OCI-LY7 (cell line): ENCODE measurements at regions not wholly inside any gene's neighbourhood (a gene's known extent, or its start where the extent isn't known, plus 50 kb on each side); places are given as distances from the start of the nearest gene placed in this dataset.

Experiments
- BruUV-seq: library from RNA; stranded (reverse); fragments of 400-500 nt; replicated peaks from 2 replicates; lab custom pipeline; 2021; lab: Mats Ljungman, UMichigan
- CTCF ChIA-PET: fragments of 300-600 bp; sonication (Branson Sonifier 250); formaldehyde crosslinking; loops from one replicate; lab custom pipeline; 2022; ENCODE audit warnings: antibody characterized with exemption; ENCODE audit not compliant: unreplicated experiment; lab: Charles Lee
- POLR2A ChIA-PET: fragments of 300-600 bp; sonication (Branson Sonifier 250); formaldehyde crosslinking; loops from one replicate; lab custom pipeline; 2022; ENCODE audit warnings: antibody characterized with exemption; lab: Charles Lee
- DNase-seq: peaks from one replicate; pipeline ENCODE4 v3.0.0-alpha.2; 2015; ENCODE audit warnings: low spot score
- H2AFZ ChIP-seq: fragments of 200-600 bp; sonication (generic), shearing (Covaris generic); 2 replicates; pipeline ENCODE4 v1.6.1; 2014; ENCODE audit warnings: mild to moderate bottlenecking, antibody characterized with exemption, low read length, moderate library complexity
- H3K27ac ChIP-seq: fragments of 200-600 bp; sonication (generic); 2 replicates; pipeline ENCODE4 v1.5.1; 2014; ENCODE audit warnings: mixed run types, low read depth, mild to moderate bottlenecking, moderate library complexity, low read length, inconsistent platforms; ENCODE audit not compliant: poor library complexity, severe bottlenecking
- H3K36me3 ChIP-seq: fragments of 200-600 bp; sonication (generic); 2 replicates; pipeline ENCODE4 v1.6.1; 2014; ENCODE audit warnings: mild to moderate bottlenecking, antibody characterized with exemption, low read length, moderate library complexity, mixed read lengths; ENCODE audit not compliant: insufficient read depth
- H3K4me1 ChIP-seq: fragments of 200-600 bp; sonication (generic); 2 replicates; pipeline ENCODE4 v1.5.1; 2014; ENCODE audit warnings: mild to moderate bottlenecking, low read length; ENCODE audit not compliant: insufficient read depth, poor library complexity, severe bottlenecking
- H3K4me2 ChIP-seq: fragments of 200-600 bp; sonication (generic); 2 replicates; pipeline ENCODE4 v1.6.1; 2014; ENCODE audit warnings: mild to moderate bottlenecking, low read length
- H3K4me3 ChIP-seq: fragments of 200-600 bp; sonication (generic); 2 replicates; pipeline ENCODE4 v1.5.1; 2014; ENCODE audit warnings: mild to moderate bottlenecking, low read depth, low read length; ENCODE audit not compliant: poor library complexity, severe bottlenecking
- H3K79me2 ChIP-seq: fragments of 200-600 bp; sonication (generic); 2 replicates; pipeline ENCODE4 v1.6.1; 2016; ENCODE audit warnings: low read depth, mild to moderate bottlenecking, low read length, moderate library complexity, mixed read lengths; ENCODE audit not compliant: insufficient read depth
- H3K9me2 ChIP-seq: fragments of 200-600 bp; sonication (generic); 2 replicates; pipeline ENCODE4 v1.6.1; 2016; ENCODE audit warnings: mild to moderate bottlenecking, low read length, mixed read lengths; ENCODE audit not compliant: insufficient read depth
- H3K9me3 ChIP-seq: fragments of 200-600 bp; sonication (generic); 2 replicates; pipeline ENCODE4 v1.6.1; 2014; ENCODE audit warnings: mild to moderate bottlenecking, mixed run types, low read length, mixed read lengths
- H4K20me1 ChIP-seq: fragments of 200-600 bp; sonication (generic); 2 replicates; pipeline ENCODE4 v1.6.1; 2014; ENCODE audit warnings: mild to moderate bottlenecking, antibody characterized with exemption, low read length, moderate library complexity, mixed read lengths; ENCODE audit not compliant: insufficient read depth
- EZH2phosphoT487 ChIP-seq: fragments of 200-600 bp; sonication (generic); IDR thresholded peaks from 2 replicates; pipeline ENCODE4 v1.6.1; 2018; ENCODE audit warnings: low read depth, borderline replicate concordance, mild to moderate bottlenecking, mixed run types, antibody characterized with exemption, low read length, moderate library complexity, mixed read lengths
- intact Hi-C: fragments of 100-400 bp; cut with micrococcal nuclease; formaldehyde crosslinking; loops from one replicate; pipeline ENCODE4 v1.10.0; 2022; ENCODE audit not compliant: unreplicated experiment
- TF ChIP-seq, protein P1 (sequence below): fragments of 200-600 bp; sonication (generic); conservative IDR thresholded peaks from 2 replicates; pipeline ENCODE4 v1.5.1; 2014; ENCODE audit warnings: mild to moderate bottlenecking, antibody characterized with exemption, low read length, moderate library complexity, mixed read lengths

DNA sequence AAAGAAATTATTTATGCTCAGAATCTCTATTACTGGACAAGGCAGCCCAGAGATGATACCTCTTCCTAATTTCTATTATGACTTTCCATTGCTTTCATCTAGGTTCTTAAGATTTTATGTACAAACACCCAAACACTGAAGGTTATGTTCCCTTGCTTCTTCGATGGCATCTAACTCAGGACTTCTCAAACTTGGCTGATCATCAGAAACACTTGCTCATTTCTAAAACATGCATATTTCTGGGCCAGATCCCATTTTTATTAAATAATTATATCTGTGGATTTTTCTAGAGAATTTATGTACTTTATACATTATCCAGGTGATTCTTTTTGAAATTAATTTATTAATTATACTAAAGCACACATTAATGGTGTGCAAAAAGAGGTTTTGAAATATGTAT lies 482.4 kb upstream of the NR2F2 start:
- Histone ChIP-seq H4K20me1 (no peaks in the 10 kb centered on the region), H3K4me1 (no peaks in the 10 kb centered on the region), H3K9me2 (no peaks in the 10 kb centered on the region), H3K36me3 (no peaks in the 10 kb centered on the region), H3K4me3 (no peak overlapping the region), H3K79me2 (no peaks in the 10 kb centered on the region), H3K4me2 (no peak overlapping the region), H2AFZ (no peak overlapping the region), H3K9me3 (no peaks in the 10 kb centered on the region), H3K27ac (no peak overlapping the region)
- no TSS peak for BruUV-seq
- no peak for TF ChIP-seq EZH2phosphoT487
- TF ChIP-seq, protein P1, sequence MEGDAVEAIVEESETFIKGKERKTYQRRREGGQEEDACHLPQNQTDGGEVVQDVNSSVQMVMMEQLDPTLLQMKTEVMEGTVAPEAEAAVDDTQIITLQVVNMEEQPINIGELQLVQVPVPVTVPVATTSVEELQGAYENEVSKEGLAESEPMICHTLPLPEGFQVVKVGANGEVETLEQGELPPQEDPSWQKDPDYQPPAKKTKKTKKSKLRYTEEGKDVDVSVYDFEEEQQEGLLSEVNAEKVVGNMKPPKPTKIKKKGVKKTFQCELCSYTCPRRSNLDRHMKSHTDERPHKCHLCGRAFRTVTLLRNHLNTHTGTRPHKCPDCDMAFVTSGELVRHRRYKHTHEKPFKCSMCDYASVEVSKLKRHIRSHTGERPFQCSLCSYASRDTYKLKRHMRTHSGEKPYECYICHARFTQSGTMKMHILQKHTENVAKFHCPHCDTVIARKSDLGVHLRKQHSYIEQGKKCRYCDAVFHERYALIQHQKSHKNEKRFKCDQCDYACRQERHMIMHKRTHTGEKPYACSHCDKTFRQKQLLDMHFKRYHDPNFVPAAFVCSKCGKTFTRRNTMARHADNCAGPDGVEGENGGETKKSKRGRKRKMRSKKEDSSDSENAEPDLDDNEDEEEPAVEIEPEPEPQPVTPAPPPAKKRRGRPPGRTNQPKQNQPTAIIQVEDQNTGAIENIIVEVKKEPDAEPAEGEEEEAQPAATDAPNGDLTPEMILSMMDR: no peak
- no peak for DNase-seq
- intact Hi-C loops: no loop called here
- CTCF ChIA-PET: no interaction called here
- POLR2A ChIA-PET: no interaction called here

DNA sequence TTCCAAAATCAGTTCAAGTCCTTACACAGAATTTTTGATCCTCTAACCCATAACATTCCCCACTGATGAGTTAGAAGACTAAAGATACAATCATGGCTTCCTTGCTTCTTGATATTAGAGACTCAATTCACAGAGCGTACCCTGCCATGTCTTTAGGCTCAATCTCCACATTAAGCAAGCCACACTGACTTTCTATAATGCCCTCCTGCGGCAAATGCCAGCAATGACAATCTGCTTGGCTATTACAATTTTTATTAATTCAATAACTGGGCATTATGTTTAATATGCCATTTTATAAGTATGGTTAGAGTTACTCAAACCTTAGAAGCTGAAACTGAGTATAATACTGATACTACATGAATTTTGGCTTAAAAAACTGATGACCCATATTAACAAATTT lies 479.7 kb upstream of the NR2F2 start:
- no peak overlapping the region for H3K4me2 ChIP-seq
- no peaks in the 10 kb centered on the region for H4K20me1 ChIP-seq
- H3K4me1 ChIP-seq: no peaks in the 10 kb centered on the region
- H3K79me2 ChIP-seq: no peaks in the 10 kb centered on the region
- intact Hi-C loops: loop anchor here (2.0 kb wide), 1 partner anchor 592 kb away; no protein-coding TSS in a partner anchor
- H3K9me3 ChIP-seq: no peaks in the 10 kb centered on the region
- ChIA-PET CTCF (no interaction called here), POLR2A (no interaction called here)
- no peak for DNase-seq
- no peaks in the 10 kb centered on the region for H3K36me3 ChIP-seq
- TF ChIP-seq EZH2phosphoT487: no peak
- TF ChIP-seq, protein P1: peak; percentile 45
- no TSS peak for BruUV-seq
- no peak overlapping the region for H3K27ac ChIP-seq
- no peak overlapping the region for H2AFZ ChIP-seq
- no peak overlapping the region for H3K4me3 ChIP-seq
- 0 out of 2 replicates have a peak, but pooled peaks cover 4% of the 10 kb centered on the region for H3K9me2 ChIP-seq

DNA sequence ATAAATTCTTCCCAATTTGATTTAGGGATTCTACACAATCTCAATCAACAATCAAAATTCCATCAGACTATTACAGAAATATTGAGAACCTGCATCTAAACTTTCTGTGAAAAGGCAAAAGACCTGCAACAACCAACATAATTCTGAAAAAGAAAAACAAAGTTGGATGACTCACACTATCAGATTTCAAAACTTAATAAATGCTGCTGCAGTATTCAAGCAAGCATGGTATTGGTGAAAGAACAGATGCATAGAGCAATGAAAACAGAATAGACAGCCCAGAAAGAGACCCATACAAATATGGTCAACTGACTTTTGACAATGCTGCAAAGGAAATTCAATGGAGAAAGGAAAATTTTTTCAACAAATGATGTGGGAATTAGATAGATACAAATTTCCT lies 477.1 kb upstream of the NR2F2 start:
- H3K4me1 ChIP-seq: no peaks in the 10 kb centered on the region
- CTCF ChIA-PET: no interaction called here
- no peak for TF ChIP-seq EZH2phosphoT487
- TF ChIP-seq, protein P1: no peak
- no peaks in the 10 kb centered on the region for H4K20me1 ChIP-seq
- no peak overlapping the region for H3K4me3 ChIP-seq
- POLR2A ChIA-PET: no interaction called here
- no peaks in the 10 kb centered on the region for H3K36me3 ChIP-seq
- DNase-seq: no peak
- no peaks in the 10 kb centered on the region for H3K9me3 ChIP-seq
- H3K4me2 ChIP-seq: no peak overlapping the region
- H2AFZ ChIP-seq: no peak overlapping the region
- 0 out of 2 replicates have a peak, but pooled peaks cover 4% of the 10 kb centered on the region for H3K9me2 ChIP-seq
- no peak overlapping the region for H3K27ac ChIP-seq
- BruUV-seq: no TSS peak
- H3K79me2 ChIP-seq: no peaks in the 10 kb centered on the region
- intact Hi-C loops: no loop called here
